IPS-NIHi7 (cell line): ENCODE measurements at regions not wholly inside any gene's neighbourhood (a gene's known extent, or its start where the extent isn't known, plus 50 kb on each side); places are given as distances from the start of the nearest gene placed in this dataset.
"Not testable (repeated sequence)": the region's sequence is repeated elsewhere in the genome, so short reads cannot be mapped to it uniquely, and the experiment has no call there.

Experiments used
- DNase-seq: peaks from one replicate; pipeline ENCODE4 v3.0.0; 2012; ENCODE audit warnings: mixed read lengths; ENCODE audit errors: extremely low spot score

DNA sequence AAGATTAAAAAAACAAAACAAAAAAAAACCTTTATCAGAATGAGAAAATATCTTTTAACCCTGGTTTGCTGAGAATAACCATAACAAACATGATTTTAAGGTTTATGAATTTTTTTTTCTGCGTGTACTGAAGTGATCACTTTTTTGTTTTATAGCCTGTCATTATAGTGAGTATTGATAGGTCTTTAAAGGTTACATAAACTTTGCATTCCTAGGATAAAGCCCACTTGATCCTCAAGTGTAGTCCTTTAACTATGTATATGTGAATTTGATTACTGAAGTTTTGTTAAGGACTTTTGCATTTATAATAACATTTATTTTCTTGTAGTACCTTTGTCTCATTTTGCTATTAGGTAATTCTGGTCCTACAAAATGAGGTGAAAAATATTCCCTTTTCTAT, 709.8 kb upstream of the PCDH20 start:
- no peak for DNase-seq

GRCh38 chr13:62123409-62123808, 707.8 kb upstream of the PCDH20 start:
- DNase-seq: no peak

- no peak for DNase-seq
These were observed 706.8 kb upstream of the PCDH20 start for GRCh38 chr13:62122434-62122833.

- DNase-seq: peak; percentile 14
These were observed 704.4 kb upstream of the PCDH20 start for GRCh38 chr13:62119739-62120700.

DNA sequence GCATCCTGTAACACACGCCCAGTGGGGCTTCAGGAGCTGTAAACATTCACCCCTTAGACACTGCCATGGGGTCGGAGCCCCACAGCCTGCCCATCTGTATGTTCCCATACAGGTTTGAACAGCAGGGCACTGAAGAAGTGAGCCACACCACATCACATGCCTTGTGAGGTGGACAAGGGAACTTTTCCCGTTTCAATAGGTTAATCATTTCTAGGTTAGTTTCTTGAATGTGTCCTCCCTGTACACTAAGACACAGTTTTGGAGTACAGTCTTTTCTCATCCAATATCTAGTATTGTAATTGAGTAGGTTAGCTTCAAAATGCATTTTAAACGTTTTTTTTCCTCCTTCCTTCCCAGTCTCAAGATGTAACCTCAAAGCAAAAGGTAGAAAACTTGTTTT, 700.2 kb upstream of the PCDH20 start:
- DNase-seq: no peak

- DNase-seq: no peak
These were observed 697.5 kb upstream of the PCDH20 start for GRCh38 chr13:62113179-62113578.

- DNase-seq: no peak
These were observed 694.4 kb upstream of the PCDH20 start for GRCh38 chr13:62110079-62110478.

GRCh38 chr13:62104136-62104535, 688.5 kb upstream of the PCDH20 start:
- DNase-seq: not testable (repeated sequence)

- DNase-seq: no peak
These were observed 681.0 kb upstream of the PCDH20 start for GRCh38 chr13:62096652-62097051.

GRCh38 chr13:62094932-62095331, 679.3 kb upstream of the PCDH20 start:
- no peak for DNase-seq

GRCh38 chr13:62093984-62094780, 678.5 kb upstream of the PCDH20 start:
- DNase-seq: no peak

DNA sequence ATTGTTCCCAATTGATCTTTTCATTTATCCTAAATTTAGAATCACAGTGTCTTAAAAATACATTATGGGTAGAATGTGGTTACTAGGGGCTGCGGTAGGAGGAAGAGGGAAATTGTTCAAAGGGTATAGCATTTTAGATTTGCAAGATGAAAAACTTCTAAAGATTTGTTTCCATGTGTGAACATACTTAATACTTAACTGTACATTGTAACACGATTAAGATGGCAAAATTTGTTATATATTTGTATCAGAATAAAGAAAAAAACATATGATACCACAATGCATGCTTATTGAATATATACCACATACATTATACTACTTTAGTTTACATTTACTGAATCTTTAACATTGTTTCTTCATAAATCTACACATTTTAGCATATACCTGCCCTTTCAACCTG, 677.3 kb upstream of the PCDH20 start:
- no peak for DNase-seq

- DNase-seq: no peak
These were observed 676.9 kb upstream of the PCDH20 start for GRCh38 chr13:62092536-62092935.

DNA sequence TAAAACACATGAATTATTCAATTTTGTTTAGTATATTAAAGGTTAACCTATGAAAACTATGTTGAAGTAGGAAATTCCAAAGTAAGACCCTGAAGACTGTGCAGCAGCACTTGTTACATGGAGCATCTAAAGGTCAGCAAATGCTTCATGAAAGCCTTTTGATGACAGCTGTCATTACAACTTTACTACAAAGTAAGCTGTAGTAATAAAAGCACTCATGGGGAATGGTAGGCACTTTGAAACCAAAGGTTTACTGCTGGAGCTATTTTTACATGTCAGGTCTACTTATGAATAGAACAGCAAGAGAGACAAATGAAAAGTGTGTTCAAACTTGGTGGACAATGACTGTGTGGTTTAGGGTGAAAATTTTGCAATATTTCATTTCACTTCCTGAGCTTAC, 672.5 kb upstream of the PCDH20 start:
- no peak for DNase-seq

- DNase-seq: no peak
These were observed 671.5 kb upstream of the PCDH20 start for GRCh38 chr13:62087124-62087523.

GRCh38 chr13:62085337-62086229, 669.9 kb upstream of the PCDH20 start:
- no peak for DNase-seq

GRCh38 chr13:62084728-62085127, 669.1 kb upstream of the PCDH20 start:
- no peak for DNase-seq

- DNase-seq: no peak
These were observed 652.2 kb upstream of the PCDH20 start for GRCh38 chr13:62067821-62068220.

DNA sequence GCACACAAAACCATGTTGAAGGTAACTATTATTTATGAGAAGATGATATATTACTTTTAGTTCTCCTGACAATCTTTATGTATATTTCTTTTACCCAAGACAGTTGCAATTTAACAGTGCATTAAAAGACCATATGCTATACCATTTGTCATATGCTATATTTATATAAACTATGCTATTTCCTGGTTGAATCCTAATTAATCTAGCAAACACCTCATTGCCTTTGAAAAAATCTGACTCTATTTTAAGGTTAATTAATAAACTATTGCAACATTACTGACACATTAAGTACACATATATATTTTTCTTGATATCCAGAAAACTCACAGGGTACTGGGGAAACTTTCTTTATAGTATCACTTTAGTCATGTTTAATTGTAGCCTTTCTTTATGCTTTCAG, 649.4 kb upstream of the PCDH20 start:
- no peak for DNase-seq

GRCh38 chr13:62061751-62062150, 646.1 kb upstream of the PCDH20 start:
- DNase-seq: no peak

DNA sequence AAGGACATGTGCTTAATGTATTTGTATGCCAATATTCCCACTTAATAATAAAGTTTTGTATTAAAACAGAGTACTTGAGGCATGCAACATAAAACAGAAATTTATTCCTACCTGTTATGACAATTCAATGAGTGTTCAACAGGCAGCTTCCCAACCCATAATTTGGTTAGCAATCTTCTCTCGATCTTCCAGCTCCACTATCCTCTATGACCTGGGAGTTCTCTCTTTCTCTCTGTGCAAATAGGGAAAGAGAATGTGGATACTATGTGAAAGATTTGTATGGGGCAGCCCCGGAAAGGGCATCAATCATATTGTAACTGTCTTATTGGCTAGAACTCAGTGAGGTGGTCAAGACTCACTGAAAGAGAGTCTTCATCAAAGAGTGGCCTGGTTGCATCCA, 644.9 kb upstream of the PCDH20 start:
- DNase-seq: no peak

DNA sequence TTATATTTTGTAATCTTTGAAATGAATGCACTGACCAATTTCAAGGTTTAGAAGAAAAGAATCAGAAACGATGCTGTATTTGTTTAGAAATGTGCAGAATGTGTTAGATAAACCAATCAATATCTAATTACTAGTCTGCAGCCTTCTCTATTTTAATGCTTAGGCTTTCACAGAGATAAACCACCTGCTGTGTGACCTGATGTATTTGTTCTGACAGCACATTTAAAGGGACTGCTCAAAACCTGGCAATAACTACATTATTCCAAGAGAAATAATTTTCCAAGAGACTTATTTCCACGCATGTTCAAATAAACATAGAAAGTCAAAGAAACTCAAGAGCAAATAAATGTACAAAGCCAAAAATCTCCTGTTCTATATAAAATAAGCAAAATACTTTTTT, 641.6 kb upstream of the PCDH20 start:
- no peak for DNase-seq
